ENCODE measurements at regions not wholly inside any gene's neighbourhood (a gene's known extent, or its start where the extent isn't known, plus 50 kb on each side); places are given as distances from the start of the nearest gene placed in this dataset.
"Not testable (repeated sequence)": the region's sequence is repeated elsewhere in the genome, so short reads cannot be mapped to it uniquely, and the experiment has no call there.

GRCh38 chr14:19097750-19098149 lies 130.5 kb downstream of the POTEM start:
- not testable (repeated sequence) for TF ChIP-seq CTCF (IDR thresholded peaks at IDR 0.05 in 4 of 5, conservative IDR thresholded peaks at IDR 0.05 in 1 of 5); POLR2A (IDR thresholded peaks at IDR 0.05)

Data from gastrocnemius medialis (tissue), 4 donors.